Activated B cell treated with CpG ODN at 0.5 μM for 24 hours (primary cell): ENCODE measurements at regions not wholly inside any gene's neighbourhood (a gene's known extent, or its start where the extent isn't known, plus 50 kb on each side); places are given as distances from the start of the nearest gene placed in this dataset.
A peak's percentile ranks its signal among the peaks of the same experiment; 100 is the strongest.

Experiments
- ATAC-seq: fragments of 200-7000 bp; cut with Tn5 transposase; one replicate; pipeline ENCODE4 v1.10.0; 2021; ENCODE audit warnings: low read depth, mild to moderate bottlenecking, moderate library complexity
- CTCF ChIA-PET: fragments of 350-600 bp; sonication (Branson Sonifier 250); formaldehyde crosslinking; loops from one replicate; lab custom pipeline; 2021; ENCODE audit warnings: antibody characterized with exemption; lab: Charles Lee
- POLR2A ChIA-PET: fragments of 350-600 bp; sonication (Branson Sonifier 250); formaldehyde crosslinking; loops from one replicate; lab custom pipeline; 2021; ENCODE audit warnings: antibody characterized with exemption; lab: Charles Lee
- DNase-seq: peaks from one replicate; pipeline ENCODE4 v3.0.0; 2022
- H3K27ac Mint-ChIP-seq: one replicate; pipeline ENCODE4 v1.8.0; 2020; ENCODE audit warnings: mixed read lengths
- H3K27me3 Mint-ChIP-seq: one replicate; pipeline ENCODE4 v1.8.0; 2021; ENCODE audit warnings: mixed read lengths
- H3K36me3 Mint-ChIP-seq: one replicate; pipeline ENCODE4 v1.8.0; 2021; ENCODE audit warnings: low read depth, mixed read lengths
- H3K4me1 Mint-ChIP-seq: one replicate; pipeline ENCODE4 v1.8.0; 2021; ENCODE audit warnings: mixed read lengths
- H3K4me3 Mint-ChIP-seq: one replicate; pipeline ENCODE4 v1.8.0; 2020; ENCODE audit warnings: mild to moderate bottlenecking, mixed read lengths
- H3K9me3 Mint-ChIP-seq: one replicate; pipeline ENCODE4 v1.8.0; 2020; ENCODE audit warnings: mixed read lengths
- CTCF ChIP-seq: fragments of 200-600 bp; IDR thresholded peaks from one replicate; pipeline ENCODE4 v1.8.0; 2022; ENCODE audit warnings: antibody characterized with exemption, mild to moderate bottlenecking
- intact Hi-C: fragments of 100-400 bp; cut with micrococcal nuclease; formaldehyde crosslinking; loops from one replicate; pipeline ENCODE4 v1.15.1; 2024

- TF ChIP-seq CTCF, result no peak
- no peaks in the 10 kb centered on the region for H3K36me3 Mint-ChIP-seq
- no peak overlapping the region for H3K4me3 Mint-ChIP-seq
- H3K27me3 Mint-ChIP-seq, result no peaks in the 10 kb centered on the region
- ATAC-seq, result no peak
- no peak for DNase-seq
- no peak overlapping the region for H3K27ac Mint-ChIP-seq
- ChIA-PET CTCF (interaction anchor here (0.6 to 1.2 kb wide), 2 partner anchors 9 to 133 kb away, joined by 3 to 4 read pairs; no protein-coding TSS in a partner anchor), POLR2A (no interaction called here)
- no peaks in the 10 kb centered on the region for H3K9me3 Mint-ChIP-seq
- intact Hi-C loops, result no loop called here
- peaks cover 15% of the 10 kb centered on the region for H3K4me1 Mint-ChIP-seq
Measured at GRCh38 chr10:62501547-62501946, 127.4 kb downstream of the ZNF365 start.

- ChIA-PET CTCF (interaction anchor here (0.8 to 1.2 kb wide), 2 partner anchors 11 to 36 kb away, joined by 3 to 4 read pairs; no protein-coding TSS in a partner anchor), POLR2A (no interaction called here)
- no peak overlapping the region for H3K27ac Mint-ChIP-seq
- H3K4me3 Mint-ChIP-seq, result no peak overlapping the region
- H3K36me3 Mint-ChIP-seq, result no peaks in the 10 kb centered on the region
- ATAC-seq, result no peak
- DNase-seq, result no peak
- intact Hi-C loops, result no loop called here
- no peaks in the 10 kb centered on the region for H3K27me3 Mint-ChIP-seq
- H3K9me3 Mint-ChIP-seq, result no peaks in the 10 kb centered on the region
- H3K4me1 Mint-ChIP-seq, result peaks cover 15% of the 10 kb centered on the region
- no peak for TF ChIP-seq CTCF
Measured at GRCh38 chr10:62502995-62503613, 128.9 kb downstream of the ZNF365 start.

GRCh38 chr10:62503872-62504271 lies 129.7 kb downstream of the ZNF365 start:
- no peak for ATAC-seq
- no peak for DNase-seq
- no peak for TF ChIP-seq CTCF
- Mint-ChIP-seq H3K4me1 (peaks cover 15% of the 10 kb centered on the region), H3K9me3 (no peaks in the 10 kb centered on the region), H3K4me3 (no peak overlapping the region), H3K27ac (no peak overlapping the region), H3K36me3 (no peaks in the 10 kb centered on the region), H3K27me3 (no peaks in the 10 kb centered on the region)
- intact Hi-C loops, result no loop called here
- CTCF ChIA-PET, result no interaction called here
- POLR2A ChIA-PET, result no interaction called here

- H3K27ac Mint-ChIP-seq, result no peak overlapping the region
- peaks cover 15% of the 10 kb centered on the region for H3K4me1 Mint-ChIP-seq
- DNase-seq, result no peak
- ChIA-PET POLR2A (interaction anchor here (1.7 kb wide), 1 partner anchor 21 kb away, joined by 6 read pairs; no protein-coding TSS in a partner anchor), CTCF (interaction anchor here (1.1 kb wide), 1 partner anchor 21 kb away, joined by 3 read pairs; no protein-coding TSS in a partner anchor)
- peak; percentile 58 for ATAC-seq
- no peaks in the 10 kb centered on the region for H3K27me3 Mint-ChIP-seq
- intact Hi-C loops, result loop anchor here (2.0 kb wide), 1 partner anchor 22 kb away; no protein-coding TSS in a partner anchor
- H3K4me3 Mint-ChIP-seq, result no peak overlapping the region
- TF ChIP-seq CTCF, result no peak
- no peaks in the 10 kb centered on the region for H3K36me3 Mint-ChIP-seq
- H3K9me3 Mint-ChIP-seq, result no peaks in the 10 kb centered on the region
Measured at GRCh38 chr10:62506371-62506770, 132.2 kb downstream of the ZNF365 start.

- intact Hi-C loops, result no loop called here
- H3K4me1 Mint-ChIP-seq, result peaks cover 6% of the 10 kb centered on the region
- H3K4me3 Mint-ChIP-seq, result no peak overlapping the region
- DNase-seq (no peak), ATAC-seq (no peak)
- ChIA-PET POLR2A (no interaction called here), CTCF (no interaction called here)
- no peak overlapping the region for H3K27ac Mint-ChIP-seq
- H3K36me3 Mint-ChIP-seq, result no peaks in the 10 kb centered on the region
- no peaks in the 10 kb centered on the region for H3K9me3 Mint-ChIP-seq
- TF ChIP-seq CTCF, result no peak
- peaks cover 2% of the 10 kb centered on the region for H3K27me3 Mint-ChIP-seq
Measured at GRCh38 chr10:62511238-62511637, 137.1 kb downstream of the ZNF365 start.
